ENCODE measurements at regions not wholly inside any gene's neighbourhood (a gene's known extent, or its start where the extent isn't known, plus 50 kb on each side); places are given as distances from the start of the nearest gene placed in this dataset.

GRCh38 chr12:90064852-90065801, 356.5 kb upstream of the ATP2B1 start:
- DNase-seq, result no peak

- no peak for DNase-seq
Measured at GRCh38 chr12:90062799-90063198, 354.2 kb upstream of the ATP2B1 start.

DNA sequence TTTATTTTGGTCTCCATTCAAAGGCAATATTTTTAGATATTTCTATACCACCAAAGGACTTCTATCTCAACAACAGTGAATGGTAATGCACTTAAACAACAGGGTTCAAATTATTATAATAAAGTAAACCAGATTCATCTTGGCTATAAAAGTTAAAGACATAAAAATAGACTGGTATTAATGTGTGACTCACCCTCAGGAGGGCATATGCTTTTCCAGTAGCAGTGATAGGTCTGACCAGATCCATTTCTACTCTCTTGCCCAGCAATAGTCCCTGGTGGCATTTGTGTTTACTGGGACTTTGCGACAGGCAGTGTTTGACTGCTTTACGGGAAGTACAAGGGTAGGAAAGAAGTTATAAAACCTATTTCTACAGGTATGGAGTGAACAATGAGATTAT, 353.2 kb upstream of the ATP2B1 start:
- no peak for DNase-seq

DNA sequence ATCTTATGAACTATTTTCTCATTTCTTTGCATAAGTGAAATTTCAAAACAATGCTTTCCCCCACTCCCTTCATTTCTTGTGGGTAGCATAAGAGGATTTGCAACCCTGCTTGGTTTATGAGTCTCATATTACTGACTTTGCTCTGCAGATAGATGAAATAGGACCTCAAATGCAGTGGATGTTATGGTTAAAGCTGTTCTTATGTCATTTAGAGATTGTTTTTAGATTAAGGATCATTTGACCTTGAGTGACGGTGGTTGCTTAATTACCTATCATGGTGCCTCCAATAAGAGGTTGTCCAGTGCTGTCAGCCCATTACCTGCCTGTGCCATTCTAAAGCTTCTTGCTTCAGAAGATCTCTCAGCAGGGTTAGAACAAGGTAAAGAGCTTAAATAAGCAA, 351.4 kb upstream of the ATP2B1 start:
- DNase-seq, result no peak

DNA sequence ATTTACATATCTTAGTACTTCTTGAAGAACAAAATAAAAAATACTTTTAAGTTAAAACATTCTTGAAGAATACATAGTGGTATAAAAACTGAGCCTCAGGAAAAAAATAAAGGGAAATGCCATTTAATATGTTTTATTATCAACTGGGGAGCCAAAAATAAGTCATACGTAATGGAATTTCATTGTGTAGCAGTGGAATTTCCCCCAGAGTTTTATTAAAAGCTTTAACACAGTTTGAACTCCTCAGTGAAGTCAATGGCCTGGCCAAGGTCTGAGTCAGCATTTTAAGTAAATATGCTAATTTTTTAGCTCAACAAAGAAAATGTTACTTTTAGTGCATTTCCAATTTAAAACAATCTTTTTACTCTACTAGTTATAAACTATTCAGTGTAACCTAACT, 350.1 kb upstream of the ATP2B1 start:
- DNase-seq, result no peak

DNA sequence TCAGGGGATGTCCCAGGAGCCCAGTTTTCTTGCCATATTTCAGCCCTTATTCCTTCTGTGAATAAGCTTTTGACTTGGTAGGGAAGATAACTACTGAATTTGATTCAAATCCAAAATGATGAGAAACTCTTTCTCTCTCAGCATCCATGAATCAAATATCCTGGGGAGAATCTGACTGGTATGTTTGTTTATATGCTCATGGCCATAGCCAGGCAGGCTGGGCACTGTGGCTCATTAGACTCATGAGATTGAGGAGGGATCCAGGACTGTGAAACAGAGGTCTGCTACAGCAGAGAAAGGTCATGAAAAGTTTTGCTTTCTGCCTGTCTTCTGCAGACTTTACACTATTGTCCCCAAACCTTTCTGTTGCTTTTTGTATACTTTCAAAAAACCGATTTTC, 346.4 kb upstream of the ATP2B1 start:
- DNase-seq, result no peak

DNA sequence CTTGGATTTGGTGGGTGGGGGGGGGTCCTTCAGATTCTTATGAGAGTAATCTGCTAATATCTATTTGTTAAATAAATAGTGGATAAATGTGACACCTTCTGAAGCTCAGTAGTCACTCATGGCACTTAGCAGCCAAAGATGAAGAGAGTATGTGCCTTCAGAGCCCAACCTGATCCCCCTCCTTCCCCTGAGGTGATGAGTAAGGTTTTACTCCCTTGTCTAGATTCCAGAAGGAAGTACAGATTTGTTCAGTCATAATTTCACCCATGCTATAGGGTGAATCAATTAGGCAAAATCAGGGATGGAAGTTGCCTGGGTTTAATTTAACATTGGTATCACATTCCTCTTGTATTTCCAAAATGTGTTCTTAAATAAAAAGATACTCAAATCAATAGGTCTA, 340.3 kb upstream of the ATP2B1 start:
- DNase-seq, result no peak

DNA sequence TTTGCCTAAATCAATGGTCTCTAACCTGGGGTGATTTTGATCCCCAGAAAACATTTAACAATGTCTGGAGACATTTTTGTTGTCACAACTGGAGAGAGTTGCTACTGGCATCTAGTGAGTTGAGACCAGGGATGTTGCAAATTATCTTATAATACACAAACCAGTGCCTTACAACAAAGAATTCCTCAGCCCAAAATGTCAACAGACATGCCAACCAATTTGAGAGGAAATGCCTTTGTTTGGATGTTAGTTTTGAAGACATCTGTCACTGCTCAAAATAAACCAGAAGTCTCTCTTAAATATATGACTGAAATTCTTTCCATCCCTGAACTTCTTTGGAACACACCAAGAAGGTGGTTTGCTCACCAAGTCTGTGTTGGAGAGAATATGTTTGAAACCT, 336.9 kb upstream of the ATP2B1 start:
- DNase-seq, result no peak

DNA sequence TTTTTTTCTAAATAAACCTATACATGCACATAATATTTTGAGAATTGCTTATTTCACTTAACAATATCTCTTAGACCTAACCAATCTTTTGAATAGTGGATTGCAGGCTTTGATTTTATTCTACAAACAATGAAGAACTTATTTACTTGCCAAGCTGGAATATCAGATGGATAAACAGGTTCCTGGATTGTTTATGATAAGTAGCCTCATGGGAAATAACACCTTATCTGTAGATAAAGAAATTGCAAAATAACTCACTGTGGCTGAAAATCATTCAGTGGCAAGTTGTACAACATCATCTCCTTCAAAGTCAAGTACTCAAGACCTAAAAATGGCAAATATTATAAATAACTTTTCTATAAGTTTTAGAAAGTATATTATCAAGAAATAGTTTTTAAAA, 335.4 kb upstream of the ATP2B1 start:
- no peak for DNase-seq

DNA sequence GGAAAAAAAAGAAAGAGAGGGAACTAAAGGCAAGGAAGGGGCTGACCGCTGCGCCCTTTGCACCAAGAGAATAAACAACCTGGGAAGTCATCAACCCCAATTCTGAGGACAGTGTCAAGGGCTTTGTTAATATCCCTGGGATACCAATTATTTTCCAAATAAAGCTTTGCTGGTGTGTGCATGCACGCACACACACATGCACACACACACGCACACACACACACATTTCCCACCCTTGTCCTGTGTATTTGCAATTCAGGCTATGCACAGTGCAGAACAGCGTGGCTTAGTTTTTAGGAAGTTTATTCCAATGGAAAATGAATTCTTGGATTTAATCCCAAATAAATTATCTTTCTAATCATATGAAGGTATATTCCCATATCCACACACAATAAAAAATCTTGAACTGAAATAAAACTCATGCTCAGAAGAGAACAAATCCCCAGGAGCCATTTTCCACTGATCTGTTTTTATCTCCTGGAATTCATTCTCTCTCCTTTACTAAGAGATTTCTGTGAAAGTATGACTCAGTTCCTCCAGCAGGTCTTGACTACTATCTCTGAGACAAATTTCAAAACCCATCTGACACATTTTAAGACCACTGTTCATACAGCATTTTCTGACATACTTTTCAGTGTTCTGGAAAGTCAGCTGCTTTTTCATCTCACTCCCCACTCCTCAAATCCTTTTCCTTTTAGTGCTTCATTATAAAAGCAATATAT, 334.4 kb upstream of the ATP2B1 start:
- no peak for DNase-seq

GRCh38 chr12:90038289-90038688, 329.7 kb upstream of the ATP2B1 start:
- no peak for DNase-seq

DNA sequence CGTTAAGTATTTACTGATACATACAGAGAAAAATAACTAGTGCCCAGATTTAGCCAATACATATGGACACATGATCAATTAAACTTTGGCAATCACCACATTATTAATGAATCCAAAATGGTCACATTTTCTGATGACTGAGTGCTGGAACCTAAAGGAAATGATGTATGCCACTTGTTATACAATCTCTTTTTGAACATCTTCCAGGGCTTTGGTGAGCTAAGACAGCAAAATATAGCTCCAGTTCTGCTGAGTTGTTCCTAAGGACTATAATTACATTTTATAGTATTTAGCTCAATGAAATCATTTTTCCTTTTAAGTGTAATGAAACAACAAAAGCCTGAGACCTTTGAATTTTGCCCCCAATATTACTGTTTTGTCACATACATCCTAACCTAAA, 329.1 kb upstream of the ATP2B1 start:
- no peak for DNase-seq

- DNase-seq, result no peak
Measured at GRCh38 chr12:90036637-90037036, 328.0 kb upstream of the ATP2B1 start.

DNA sequence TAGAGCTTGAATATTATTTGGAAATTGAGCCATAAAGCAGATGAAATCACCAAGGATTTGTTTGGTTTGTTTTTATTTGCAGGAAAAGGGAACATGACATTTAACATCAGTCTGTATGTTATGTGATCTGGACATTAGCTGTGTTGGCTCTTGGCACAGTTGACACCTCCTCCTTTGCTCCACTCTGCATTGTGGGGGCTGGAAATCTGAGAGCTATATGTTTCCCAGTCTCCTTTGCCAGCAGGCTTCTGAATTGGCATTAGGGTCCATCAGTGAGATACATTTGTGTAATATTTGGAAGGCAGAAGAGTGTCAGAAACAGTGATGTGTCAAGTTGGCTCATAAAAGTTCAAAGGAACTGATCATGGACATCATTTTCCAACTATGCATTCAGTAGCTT, 322.1 kb upstream of the ATP2B1 start:
- no peak for DNase-seq

GRCh38 chr12:90029317-90029716, 320.7 kb upstream of the ATP2B1 start:
- DNase-seq, result no peak

DNA sequence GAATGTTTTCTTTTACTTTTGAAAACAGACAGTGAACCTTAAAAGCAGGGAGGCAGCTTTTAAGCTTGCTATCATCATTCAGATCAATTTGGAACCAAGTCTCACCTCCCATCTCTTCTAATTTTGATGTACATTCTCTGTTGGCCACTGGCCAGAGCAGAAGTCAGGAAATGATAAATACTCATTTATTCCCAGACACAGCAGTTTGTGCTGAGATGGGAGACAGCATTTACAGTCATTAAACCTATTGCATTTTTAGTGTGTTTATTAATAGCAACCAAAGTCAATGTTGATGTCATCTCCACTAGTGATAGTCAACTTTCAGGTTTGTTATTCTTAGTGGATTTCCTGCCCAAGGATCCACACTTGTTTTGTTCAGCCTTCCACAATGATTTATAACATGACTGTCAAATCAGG, 320.0 kb upstream of the ATP2B1 start:
- DNase-seq, result no peak

DNA sequence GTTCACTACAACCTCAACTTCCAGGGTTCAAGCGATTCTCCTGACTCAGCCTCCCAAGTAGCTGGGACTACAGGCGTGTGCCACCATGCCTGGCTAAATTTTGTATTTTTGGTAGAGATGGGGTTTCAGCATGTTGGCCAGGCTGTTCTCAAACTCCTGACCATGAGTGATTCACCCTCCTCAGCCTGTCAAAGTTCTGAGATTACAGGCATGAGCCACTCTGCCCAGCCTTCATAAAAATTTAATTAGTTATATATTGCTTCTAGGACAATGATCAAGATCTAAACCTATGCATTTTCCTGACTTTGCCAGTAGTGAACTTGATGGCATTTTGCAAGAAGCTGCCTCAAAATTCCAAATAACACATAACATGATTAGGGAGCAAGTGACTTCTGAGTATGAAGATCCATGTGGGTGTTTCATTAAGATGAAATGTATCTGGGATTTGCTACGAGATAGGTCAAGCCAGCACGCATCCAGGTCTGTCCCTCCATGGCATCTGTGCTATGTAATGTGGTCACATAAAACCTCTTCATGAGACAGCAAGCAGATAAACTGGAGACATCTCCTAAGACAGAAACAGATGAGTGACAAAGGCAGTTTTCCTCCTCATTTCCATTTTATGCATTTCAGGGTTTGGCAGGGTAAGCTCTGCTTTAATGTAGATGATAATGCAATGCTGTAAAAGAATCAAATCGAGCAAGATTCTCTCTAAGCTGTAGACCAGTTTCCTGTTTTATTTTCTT, 319.4 kb upstream of the ATP2B1 start:
- no peak for DNase-seq

- DNase-seq, result no peak
Measured at GRCh38 chr12:90027041-90027440, 318.4 kb upstream of the ATP2B1 start.

DNA sequence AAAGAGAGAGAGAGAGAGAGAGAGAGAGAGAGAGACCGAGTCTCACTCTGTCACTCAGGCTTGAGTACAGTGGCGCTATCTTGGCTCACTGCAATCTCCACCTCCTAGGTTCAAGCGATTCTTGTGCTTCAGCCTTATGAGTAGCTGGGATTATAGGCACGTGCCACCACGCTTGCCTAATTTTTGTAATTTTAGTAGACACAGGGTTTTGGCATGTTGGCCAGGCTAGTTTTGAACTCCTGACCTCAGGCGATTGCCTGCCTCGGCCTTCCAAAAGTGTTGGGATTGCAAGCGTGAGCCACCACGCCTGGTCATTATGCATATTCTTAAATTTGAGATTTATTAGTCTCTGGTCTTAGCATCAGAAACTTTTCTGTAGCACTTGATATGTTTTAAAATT, 317.9 kb upstream of the ATP2B1 start:
- DNase-seq, result no peak

DNA sequence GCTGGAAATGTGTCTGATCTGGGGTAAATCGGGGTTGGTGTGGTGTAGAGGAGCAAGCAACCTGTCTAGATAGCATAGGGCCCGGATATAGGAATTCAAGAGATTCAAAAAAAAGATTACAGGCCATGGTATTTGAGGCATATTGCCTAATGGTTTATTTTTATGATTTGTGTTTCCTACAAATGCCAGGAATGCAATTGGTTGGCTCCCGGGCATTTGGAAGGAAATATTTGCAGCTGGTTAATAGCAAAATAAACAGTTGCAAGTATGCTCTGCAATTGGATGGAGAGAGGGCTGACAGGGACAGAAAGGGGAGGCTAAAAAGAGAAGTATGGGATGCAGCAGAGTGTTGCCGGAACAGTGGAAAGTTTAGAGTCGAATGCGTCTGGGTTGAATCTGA, 315.6 kb upstream of the ATP2B1 start:
- no peak for DNase-seq

GRCh38 chr12:90023207-90023900, 314.7 kb upstream of the ATP2B1 start:
- DNase-seq, result no peak

DNA sequence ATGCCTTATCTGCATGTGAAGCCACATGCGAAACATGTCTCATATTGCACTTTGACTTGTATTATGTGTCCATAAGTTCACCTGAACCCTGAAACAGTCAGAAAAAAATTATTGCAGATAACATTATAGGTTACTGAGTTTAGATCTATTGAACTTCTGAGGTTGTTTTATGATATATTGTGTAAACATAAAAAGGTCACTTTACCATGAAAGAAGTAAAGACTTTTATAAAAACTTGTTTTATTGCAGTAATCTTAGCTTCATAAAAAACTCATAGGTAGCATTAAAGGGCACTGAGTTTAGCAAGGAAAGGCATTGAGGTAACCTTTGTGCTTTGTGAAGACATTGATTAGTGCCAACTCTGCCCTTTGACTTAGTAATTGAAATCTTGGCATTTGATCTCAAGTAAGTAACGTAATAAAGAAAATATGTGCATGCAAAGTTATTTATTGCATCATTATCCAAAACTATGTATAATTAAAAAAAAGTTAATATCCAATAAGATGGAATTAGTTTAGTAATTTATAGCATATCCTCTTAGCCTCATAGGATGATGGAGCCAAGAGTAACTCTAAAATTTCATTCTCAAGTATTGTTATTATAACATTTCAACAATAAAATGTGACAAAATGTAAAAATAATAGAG, 313.3 kb upstream of the ATP2B1 start:
- no peak for DNase-seq

Data from activated CD8-positive, alpha-beta memory T cell treated with anti-CD3 and anti-CD28 coated beads for 24 hours (primary cell).